DND-41 (cell line): ENCODE measurements at regions not wholly inside any gene's neighbourhood (a gene's known extent, or its start where the extent isn't known, plus 50 kb on each side); places are given as distances from the start of the nearest gene placed in this dataset.

Experiments used
- CTCF ChIP-seq: IDR thresholded peaks from 2 replicates; pipeline ENCODE4 v1.5.1; 2012; ENCODE audit warnings: borderline replicate concordance, low read length, moderate library complexity, mild to moderate bottlenecking; ENCODE audit not compliant: poor library complexity, severe bottlenecking; ENCODE audit errors: extremely low read depth
- EZH2 ChIP-seq: IDR thresholded peaks from 3 replicates; pipeline ENCODE4 v1.6.1; 2012; ENCODE audit warnings: borderline replicate concordance, low read depth, mild to moderate bottlenecking, moderate library complexity, low read length, inconsistent platforms; ENCODE audit not compliant: severe bottlenecking

- TF ChIP-seq CTCF, result no peak
- no peak for TF ChIP-seq EZH2
These were observed 151.2 kb upstream of the GATB start for GRCh38 chr4:151911970-151912369.
